Astrocyte of the cerebellum (primary cell): ENCODE measurements at regions not wholly inside any gene's neighbourhood (a gene's known extent, or its start where the extent isn't known, plus 50 kb on each side); places are given as distances from the start of the nearest gene placed in this dataset.

Experiments
- DNase-seq: peaks from one replicate; pipeline ENCODE4 v3.0.0-alpha.2; 2011; ENCODE audit warnings: low read depth
- H3K4me3 ChIP-seq: 2 replicates; pipeline ENCODE4 v1.5.1; 2011; ENCODE audit warnings: mild to moderate bottlenecking, low read depth, low read length, moderate library complexity
- CTCF ChIP-seq: IDR thresholded peaks from 2 replicates; pipeline ENCODE4 v1.5.1; 2012; ENCODE audit warnings: low read length, low read depth, moderate library complexity, mild to moderate bottlenecking; ENCODE audit errors: missing control alignments
- in situ Hi-C: cut with HindIII; loops from 2 replicates; pipeline ENCODE4 v1.10.0; 2017; ENCODE audit warnings: low sequenced_read_pairs

DNA sequence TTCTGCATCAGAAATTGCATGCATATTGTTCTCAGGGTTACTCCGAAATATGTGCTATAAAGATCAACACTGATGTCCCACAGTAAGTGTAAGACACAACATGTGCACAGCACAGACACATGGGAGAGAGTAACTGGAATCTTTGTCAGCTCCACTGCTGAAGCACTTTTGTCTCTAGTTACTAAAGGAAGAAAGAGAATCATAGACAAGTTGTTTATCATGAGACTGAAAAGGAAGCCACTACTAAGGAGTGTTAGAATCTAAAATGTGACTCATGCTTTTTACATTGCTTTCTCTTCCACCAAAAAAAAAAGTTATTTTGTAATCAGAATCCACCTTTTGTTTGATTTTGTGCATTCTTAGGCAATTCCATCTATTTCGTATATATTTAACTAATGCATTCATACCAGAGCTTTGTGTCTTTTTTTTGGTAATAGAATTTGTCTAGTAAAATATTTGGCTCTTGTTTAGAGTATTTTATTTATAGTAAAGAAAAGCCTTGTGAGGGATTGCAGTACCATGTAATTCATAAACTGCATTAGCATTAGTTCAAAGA is 502.4 kb downstream of the FBXO15 start:
- H3K4me3 ChIP-seq = no peak overlapping the region
- in situ Hi-C loops = no loop called here
- no peak for DNase-seq
- TF ChIP-seq CTCF = no peak

GRCh38 chr18:73639788-73640187 is 507.8 kb downstream of the FBXO15 start:
- H3K4me3 ChIP-seq = no peak overlapping the region
- TF ChIP-seq CTCF = no peak
- in situ Hi-C loops = no loop called here
- DNase-seq = no peak

- H3K4me3 ChIP-seq = no peak overlapping the region
- in situ Hi-C loops = no loop called here
- no peak for TF ChIP-seq CTCF
- DNase-seq = no peak
Observed at GRCh38 chr18:73638709-73639108, 508.9 kb downstream of the FBXO15 start.

DNA sequence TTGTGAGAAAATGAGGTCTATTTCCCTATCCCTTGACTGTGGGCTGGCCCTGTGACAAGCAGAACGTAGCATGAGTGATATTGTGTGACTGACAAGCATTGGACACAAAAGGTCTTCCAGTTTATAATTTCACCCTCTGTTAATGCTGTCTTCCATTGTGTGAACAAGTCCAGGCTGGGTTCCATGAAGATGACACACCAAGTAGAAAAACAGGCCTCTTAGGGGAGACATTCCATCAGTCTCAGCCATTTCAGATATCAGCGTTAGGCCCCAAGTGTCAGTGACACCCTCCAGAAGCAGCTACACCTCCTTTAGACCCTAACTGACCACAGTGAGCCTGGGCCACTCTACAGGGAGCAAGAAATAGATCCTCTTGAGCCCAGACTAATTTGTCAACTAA is 511.3 kb downstream of the FBXO15 start:
- no peak for DNase-seq
- in situ Hi-C loops = no loop called here
- TF ChIP-seq CTCF = no peak
- H3K4me3 ChIP-seq = no peak overlapping the region

DNA sequence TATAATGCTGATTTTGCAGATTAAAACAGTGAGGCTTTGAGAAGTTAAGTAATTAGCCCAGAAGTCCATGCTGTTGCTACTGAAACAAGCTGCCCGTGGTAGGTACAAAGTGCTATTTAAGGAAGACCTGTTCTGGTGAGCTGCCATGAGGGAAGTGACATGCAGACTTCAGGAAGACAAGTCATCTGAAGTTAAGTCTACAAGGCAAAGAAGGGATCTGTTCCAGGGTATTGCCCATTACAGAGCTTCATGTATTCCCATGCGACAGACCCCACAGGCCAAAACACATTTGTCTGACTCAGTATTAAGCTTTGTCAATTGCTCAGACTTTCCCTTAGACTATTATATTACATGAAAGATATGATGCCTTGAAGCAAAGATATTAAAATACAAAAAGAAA is 520.8 kb downstream of the FBXO15 start:
- in situ Hi-C loops = no loop called here
- no peak for DNase-seq
- no peak overlapping the region for H3K4me3 ChIP-seq
- no peak for TF ChIP-seq CTCF

DNA sequence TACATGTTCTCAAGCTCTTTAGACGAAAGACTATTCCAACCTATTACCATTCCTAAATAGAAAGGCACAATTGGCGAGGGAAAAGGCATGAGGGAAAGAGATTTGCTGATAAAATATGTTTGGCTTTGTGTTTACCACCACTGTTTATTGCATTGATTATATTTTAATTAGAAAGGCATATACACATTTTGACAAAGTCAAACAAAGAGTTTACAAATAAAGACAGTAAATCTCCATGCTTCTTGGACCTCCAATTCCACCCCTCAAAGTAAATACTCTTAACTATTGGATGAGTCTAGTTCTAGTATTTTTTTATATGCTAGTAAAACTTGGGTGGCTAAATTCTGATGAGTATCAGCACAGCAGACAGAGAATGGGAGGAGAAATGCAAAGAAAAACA is 521.4 kb downstream of the FBXO15 start:
- no peak for DNase-seq
- TF ChIP-seq CTCF = no peak
- in situ Hi-C loops = no loop called here
- H3K4me3 ChIP-seq = no peak overlapping the region

GRCh38 chr18:73621091-73621490 is 526.5 kb downstream of the FBXO15 start:
- in situ Hi-C loops = no loop called here
- no peak for TF ChIP-seq CTCF
- no peak for DNase-seq
- H3K4me3 ChIP-seq = no peak overlapping the region
